ENCODE measurements at regions not wholly inside any gene's neighbourhood (a gene's known extent, or its start where the extent isn't known, plus 50 kb on each side); places are given as distances from the start of the nearest gene placed in this dataset.

DNA sequence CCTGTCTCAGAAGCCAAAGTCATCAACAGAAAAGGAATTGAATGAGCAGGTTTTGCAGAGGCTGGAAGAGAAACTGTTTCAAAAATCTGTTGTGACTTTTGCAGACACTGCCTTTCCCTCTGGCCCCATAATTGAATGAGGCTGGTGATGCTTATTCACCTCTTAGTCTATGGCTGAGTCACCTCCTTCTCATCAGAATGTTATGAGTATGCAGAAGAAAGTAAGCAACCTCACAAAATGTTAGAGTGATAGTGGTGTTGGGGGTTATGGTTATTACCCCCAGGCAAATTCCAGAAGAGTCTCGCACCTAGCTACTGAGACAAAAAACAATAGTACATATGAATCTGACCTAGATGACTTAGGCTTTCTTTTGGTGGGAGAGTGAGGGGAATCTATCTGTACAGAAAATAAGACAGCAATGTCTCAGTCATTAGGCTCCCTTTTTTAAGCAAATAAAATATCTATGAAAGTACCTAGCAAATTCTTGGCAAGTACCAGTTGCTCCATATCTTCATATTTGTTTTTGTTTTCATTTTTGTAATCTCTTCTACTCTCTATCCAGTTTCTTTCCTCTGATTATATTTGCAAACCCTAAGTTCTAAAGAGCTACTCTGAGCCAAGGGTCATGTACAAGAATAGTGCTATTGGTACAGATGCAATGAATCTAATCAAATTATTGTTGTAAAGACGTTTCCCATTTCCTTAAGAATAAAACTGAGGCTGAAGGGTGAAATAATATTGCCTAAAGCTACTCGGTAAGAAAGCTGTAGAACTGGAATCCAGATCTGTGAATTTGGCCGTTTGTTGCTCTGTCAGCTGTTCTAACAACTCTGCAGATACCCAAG lies 498.1 kb upstream of the TNC start:
- POLR2A ChIA-PET = no interaction called here
- Histone ChIP-seq H2AFZ (ENCODE audit: low read depth) (no peak overlapping the region), H3K9me2 (no peaks in the 10 kb centered on the region), H3K36me3 (replicated peaks in 1 of 2; ENCODE audit: control insufficient read depth in 1 of 2, insufficient read depth in 2 of 2, low read length in 1 of 2) (peaks cover 0 to 12% of the 10 kb centered on the region in 2 experiments), H4K20me1 (ENCODE audit: insufficient read depth) (no peaks in the 10 kb centered on the region), H3K9me3 (no peaks in the 10 kb centered on the region), H3K4me3 (ENCODE audit: low read depth in 2 of 2, low read length in 1 of 2) (0 out of 4 replicates have a peak overlapping the region, but pooled peaks of 1 of the 2 experiments have one; percentile 10), H3K27me3 (ENCODE audit: insufficient read depth) (no peaks in the 10 kb centered on the region), H3F3A (replicated peaks; ENCODE audit: insufficient read depth) (peaks cover 36% of the 10 kb centered on the region), H3K4me1 (ENCODE audit: control insufficient read depth in 1 of 2, insufficient read depth in 2 of 2, low read depth in 1 of 2, low read length in 1 of 2) (peaks cover 0 to 31% of the 10 kb centered on the region in 2 experiments; a peak in 2 of 4 replicates), H3K4me2 (peak overlapping the region; percentile 65), H3K9ac (peak overlapping the region; percentile 86), H3K27ac (ENCODE audit: low read depth in 2 of 2, low read length in 1 of 2) (peak overlapping the region; percentile 71 to 100; a peak in 3 of 4 replicates), H3K79me2 (ENCODE audit: insufficient read depth) (0 out of 2 replicates have a peak, but pooled peaks cover 4% of the 10 kb centered on the region)
- CTCF ChIA-PET = interaction anchor here (2.1 kb wide), 1 partner anchor 23 kb away, joined by 13 read pairs; no protein-coding TSS in a partner anchor
- 25% methylated on average over 4 of the region's 4 CpGs for WGBS (ENCODE audit: low lambda C conversion rate)
- DNase-seq = peak; percentile 4
- TF ChIP-seq, protein P1, sequence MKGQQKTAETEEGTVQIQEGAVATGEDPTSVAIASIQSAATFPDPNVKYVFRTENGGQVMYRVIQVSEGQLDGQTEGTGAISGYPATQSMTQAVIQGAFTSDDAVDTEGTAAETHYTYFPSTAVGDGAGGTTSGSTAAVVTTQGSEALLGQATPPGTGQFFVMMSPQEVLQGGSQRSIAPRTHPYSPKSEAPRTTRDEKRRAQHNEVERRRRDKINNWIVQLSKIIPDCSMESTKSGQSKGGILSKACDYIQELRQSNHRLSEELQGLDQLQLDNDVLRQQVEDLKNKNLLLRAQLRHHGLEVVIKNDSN (IDR thresholded peaks at IDR 0.05; ENCODE audit: borderline replicate concordance, low read depth) = no peak
- TF ChIP-seq POLR2AphosphoS5 (IDR thresholded peaks at IDR 0.05; ENCODE audit: low read depth, low read length) (peak; percentile 94), EZH2phosphoT487 (IDR thresholded peaks at IDR 0.05; ENCODE audit: borderline replicate concordance, low read depth) (no peak), EP300 (IDR thresholded peaks at IDR 0.05; ENCODE audit: borderline replicate concordance in 1 of 2, low read depth in 1 of 2, low read length in 1 of 2) (peak; percentile 71 to 99), RAD21 (IDR thresholded peaks at IDR 0.05; ENCODE audit: low read length) (no peak), MXI1 (IDR thresholded peaks at IDR 0.05; ENCODE audit: low read depth, low read length) (no peak), TCF12 (IDR thresholded peaks at IDR 0.05) (peak; percentile 98), NFIC (IDR thresholded peaks at IDR 0.05; ENCODE audit: borderline replicate concordance) (peak; percentile 83), SMC3 (IDR thresholded peaks at IDR 0.05; ENCODE audit: low read depth, low read length) (0 out of 2 replicates have a peak, but pooled peaks have one; percentile 8), CHD2 (IDR thresholded peaks at IDR 0.05; ENCODE audit: low read length, partially characterized antibody) (no peak), FOXJ3 (CRISPR knock-in tag; IDR thresholded peaks at IDR 0.05) (no peak), TEAD4 (IDR thresholded peaks at IDR 0.05; ENCODE audit: borderline replicate concordance, insufficient read depth) (peak; percentile 90), GABPA (IDR thresholded peaks at IDR 0.05; ENCODE audit: low read depth) (0 out of 2 replicates have a peak, but pooled peaks have one; percentile 19), RXRA (IDR thresholded peaks at IDR 0.05; ENCODE audit: borderline replicate concordance, low read depth) (peak; percentile 92), YY1 (IDR thresholded peaks at IDR 0.05; ENCODE audit: low read depth) (peak; percentile 33; the same call in 1 of the 2 replicates), TAF1 (IDR thresholded peaks at IDR 0.05; ENCODE audit: borderline replicate concordance, low read depth, low read length) (peak; percentile 65; the same call in 1 of the 2 replicates), JUND (IDR thresholded peaks at IDR 0.05) (peak; percentile 99), ELF1 (IDR thresholded peaks at IDR 0.05) (no peak), SIN3A (IDR thresholded peaks at IDR 0.05; ENCODE audit: borderline replicate concordance, low read depth, low read length) (peak; percentile 67; the same call in 1 of the 2 replicates)
- TF ChIP-seq, protein P2, sequence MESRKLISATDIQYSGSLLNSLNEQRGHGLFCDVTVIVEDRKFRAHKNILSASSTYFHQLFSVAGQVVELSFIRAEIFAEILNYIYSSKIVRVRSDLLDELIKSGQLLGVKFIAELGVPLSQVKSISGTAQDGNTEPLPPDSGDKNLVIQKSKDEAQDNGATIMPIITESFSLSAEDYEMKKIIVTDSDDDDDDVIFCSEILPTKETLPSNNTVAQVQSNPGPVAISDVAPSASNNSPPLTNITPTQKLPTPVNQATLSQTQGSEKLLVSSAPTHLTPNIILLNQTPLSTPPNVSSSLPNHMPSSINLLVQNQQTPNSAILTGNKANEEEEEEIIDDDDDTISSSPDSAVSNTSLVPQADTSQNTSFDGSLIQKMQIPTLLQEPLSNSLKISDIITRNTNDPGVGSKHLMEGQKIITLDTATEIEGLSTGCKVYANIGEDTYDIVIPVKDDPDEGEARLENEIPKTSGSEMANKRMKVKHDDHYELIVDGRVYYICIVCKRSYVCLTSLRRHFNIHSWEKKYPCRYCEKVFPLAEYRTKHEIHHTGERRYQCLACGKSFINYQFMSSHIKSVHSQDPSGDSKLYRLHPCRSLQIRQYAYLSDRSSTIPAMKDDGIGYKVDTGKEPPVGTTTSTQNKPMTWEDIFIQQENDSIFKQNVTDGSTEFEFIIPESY (IDR thresholded peaks at IDR 0.05; ENCODE audit: borderline replicate concordance, low read depth) = peak; percentile 47; the same call in 1 of the 2 replicates
- TF ChIP-seq, protein P3, sequence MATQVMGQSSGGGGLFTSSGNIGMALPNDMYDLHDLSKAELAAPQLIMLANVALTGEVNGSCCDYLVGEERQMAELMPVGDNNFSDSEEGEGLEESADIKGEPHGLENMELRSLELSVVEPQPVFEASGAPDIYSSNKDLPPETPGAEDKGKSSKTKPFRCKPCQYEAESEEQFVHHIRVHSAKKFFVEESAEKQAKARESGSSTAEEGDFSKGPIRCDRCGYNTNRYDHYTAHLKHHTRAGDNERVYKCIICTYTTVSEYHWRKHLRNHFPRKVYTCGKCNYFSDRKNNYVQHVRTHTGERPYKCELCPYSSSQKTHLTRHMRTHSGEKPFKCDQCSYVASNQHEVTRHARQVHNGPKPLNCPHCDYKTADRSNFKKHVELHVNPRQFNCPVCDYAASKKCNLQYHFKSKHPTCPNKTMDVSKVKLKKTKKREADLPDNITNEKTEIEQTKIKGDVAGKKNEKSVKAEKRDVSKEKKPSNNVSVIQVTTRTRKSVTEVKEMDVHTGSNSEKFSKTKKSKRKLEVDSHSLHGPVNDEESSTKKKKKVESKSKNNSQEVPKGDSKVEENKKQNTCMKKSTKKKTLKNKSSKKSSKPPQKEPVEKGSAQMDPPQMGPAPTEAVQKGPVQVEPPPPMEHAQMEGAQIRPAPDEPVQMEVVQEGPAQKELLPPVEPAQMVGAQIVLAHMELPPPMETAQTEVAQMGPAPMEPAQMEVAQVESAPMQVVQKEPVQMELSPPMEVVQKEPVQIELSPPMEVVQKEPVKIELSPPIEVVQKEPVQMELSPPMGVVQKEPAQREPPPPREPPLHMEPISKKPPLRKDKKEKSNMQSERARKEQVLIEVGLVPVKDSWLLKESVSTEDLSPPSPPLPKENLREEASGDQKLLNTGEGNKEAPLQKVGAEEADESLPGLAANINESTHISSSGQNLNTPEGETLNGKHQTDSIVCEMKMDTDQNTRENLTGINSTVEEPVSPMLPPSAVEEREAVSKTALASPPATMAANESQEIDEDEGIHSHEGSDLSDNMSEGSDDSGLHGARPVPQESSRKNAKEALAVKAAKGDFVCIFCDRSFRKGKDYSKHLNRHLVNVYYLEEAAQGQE (IDR thresholded peaks at IDR 0.05; ENCODE audit: low read depth, low read length) = peak; percentile 50; the same call in 1 of the 2 replicates
- TF ChIP-seq, protein P4, sequence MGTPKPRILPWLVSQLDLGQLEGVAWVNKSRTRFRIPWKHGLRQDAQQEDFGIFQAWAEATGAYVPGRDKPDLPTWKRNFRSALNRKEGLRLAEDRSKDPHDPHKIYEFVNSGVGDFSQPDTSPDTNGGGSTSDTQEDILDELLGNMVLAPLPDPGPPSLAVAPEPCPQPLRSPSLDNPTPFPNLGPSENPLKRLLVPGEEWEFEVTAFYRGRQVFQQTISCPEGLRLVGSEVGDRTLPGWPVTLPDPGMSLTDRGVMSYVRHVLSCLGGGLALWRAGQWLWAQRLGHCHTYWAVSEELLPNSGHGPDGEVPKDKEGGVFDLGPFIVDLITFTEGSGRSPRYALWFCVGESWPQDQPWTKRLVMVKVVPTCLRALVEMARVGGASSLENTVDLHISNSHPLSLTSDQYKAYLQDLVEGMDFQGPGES (IDR thresholded peaks at IDR 0.05; ENCODE audit: low read depth, low read length) = no peak
- TF ChIP-seq, protein P5, sequence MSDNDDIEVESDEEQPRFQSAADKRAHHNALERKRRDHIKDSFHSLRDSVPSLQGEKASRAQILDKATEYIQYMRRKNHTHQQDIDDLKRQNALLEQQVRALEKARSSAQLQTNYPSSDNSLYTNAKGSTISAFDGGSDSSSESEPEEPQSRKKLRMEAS (IDR thresholded peaks at IDR 0.05; ENCODE audit: low read depth) = peak; percentile 66
- TF ChIP-seq, protein P6, sequence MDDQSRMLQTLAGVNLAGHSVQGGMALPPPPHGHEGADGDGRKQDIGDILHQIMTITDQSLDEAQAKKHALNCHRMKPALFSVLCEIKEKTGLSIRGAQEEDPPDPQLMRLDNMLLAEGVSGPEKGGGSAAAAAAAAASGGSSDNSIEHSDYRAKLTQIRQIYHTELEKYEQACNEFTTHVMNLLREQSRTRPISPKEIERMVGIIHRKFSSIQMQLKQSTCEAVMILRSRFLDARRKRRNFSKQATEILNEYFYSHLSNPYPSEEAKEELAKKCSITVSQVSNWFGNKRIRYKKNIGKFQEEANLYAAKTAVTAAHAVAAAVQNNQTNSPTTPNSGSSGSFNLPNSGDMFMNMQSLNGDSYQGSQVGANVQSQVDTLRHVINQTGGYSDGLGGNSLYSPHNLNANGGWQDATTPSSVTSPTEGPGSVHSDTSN (IDR thresholded peaks at IDR 0.05) = peak; percentile 97

All from SK-N-SH (cell line).